K562 (cell line): ENCODE measurements at regions not wholly inside any gene's neighbourhood (a gene's known extent, or its start where the extent isn't known, plus 50 kb on each side); places are given as distances from the start of the nearest gene placed in this dataset.

Source experiments
- ATF7 ChIP-seq: fragments of 450-650 bp; IDR thresholded peaks from 2 replicates; pipeline ENCODE4 v1.7.1; 2014; ENCODE audit warnings: mild to moderate bottlenecking, moderate library complexity
- CBFB ChIP-seq: sonication (generic); formaldehyde crosslinking; IDR thresholded peaks from 2 replicates; pipeline ENCODE4 v1.4.0; 2020; ENCODE audit warnings: mild to moderate bottlenecking, missing genetic modification reagents
- MEF2D ChIP-seq: conservative IDR thresholded peaks from 2 replicates; pipeline ENCODE4 v1.6.1; 2016; ENCODE audit warnings: low read depth, missing genetic modification characterization, missing compliant biosample characterization
- XRCC3 ChIP-seq: fragments of 450-650 bp; IDR thresholded peaks from 2 replicates; pipeline ENCODE4 v1.6.1; 2017; ENCODE audit warnings: mild to moderate bottlenecking, moderate library complexity
- ZBTB26 ChIP-seq: fragments of 450-650 bp; formaldehyde crosslinking; IDR thresholded peaks from 2 replicates; pipeline ENCODE4 v1.4.0; 2022; ENCODE audit warnings: missing genetic modification characterization
- ZNF407 ChIP-seq: fragments of 450-650 bp; IDR thresholded peaks from 2 replicates; pipeline ENCODE4 v1.6.1; 2016; ENCODE audit warnings: low read depth
- ZNF41 ChIP-seq: fragments of 250-450 bp; sonication (Bioruptor Pico); conservative IDR thresholded peaks from 2 replicates; pipeline ENCODE4 v1.4.0; 2020; ENCODE audit warnings: mild to moderate bottlenecking
- ZNF589 ChIP-seq: fragments of 200-800 bp; sonication (Bioruptor generic); IDR thresholded peaks from 2 replicates; pipeline ENCODE4 v1.6.1; 2016; ENCODE audit warnings: low read depth, missing genetic modification characterization, missing compliant biosample characterization
- TF ChIP-seq, protein P1 (sequence below): fragments of 450-650 bp; IDR thresholded peaks from 2 replicates; pipeline ENCODE4 v1.6.1; 2016

DNA sequence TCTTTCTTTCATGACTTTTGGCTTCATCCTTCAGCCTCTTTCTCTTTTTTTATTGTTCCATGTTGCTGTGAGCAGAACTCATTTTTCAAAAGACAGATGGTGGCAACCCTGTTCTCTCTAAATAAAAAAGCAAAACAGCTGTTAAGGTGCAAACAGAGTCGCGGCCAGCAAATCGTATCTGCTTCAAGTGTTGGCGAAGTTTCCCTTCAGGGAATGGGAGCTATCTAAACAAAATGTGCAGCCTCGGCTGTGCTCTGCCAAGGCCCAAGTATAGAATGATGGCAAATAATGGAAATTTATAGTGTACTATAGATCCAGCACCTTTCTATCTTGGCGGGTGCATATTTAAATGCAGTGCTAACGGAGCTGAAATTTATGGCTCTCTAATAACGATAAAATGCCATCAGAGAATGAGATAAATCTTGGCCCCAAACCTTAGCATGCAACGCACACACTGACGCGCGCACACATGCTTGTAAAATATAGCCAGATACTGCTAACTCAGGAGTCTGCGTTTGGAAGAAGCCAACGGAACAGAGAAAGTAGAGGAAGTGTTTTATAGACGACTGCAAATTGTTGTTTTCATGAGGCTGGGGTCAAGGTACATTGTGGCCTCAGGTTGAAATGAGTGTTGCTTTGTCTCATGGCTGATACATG lies 315.5 kb upstream of the RBFOX1 start (continued):
- TF ChIP-seq ZNF407 = no peak
- no peak for TF ChIP-seq CBFB
- TF ChIP-seq MEF2D (tag) = no peak
- no peak for TF ChIP-seq ZBTB26
- TF ChIP-seq, protein P1, sequence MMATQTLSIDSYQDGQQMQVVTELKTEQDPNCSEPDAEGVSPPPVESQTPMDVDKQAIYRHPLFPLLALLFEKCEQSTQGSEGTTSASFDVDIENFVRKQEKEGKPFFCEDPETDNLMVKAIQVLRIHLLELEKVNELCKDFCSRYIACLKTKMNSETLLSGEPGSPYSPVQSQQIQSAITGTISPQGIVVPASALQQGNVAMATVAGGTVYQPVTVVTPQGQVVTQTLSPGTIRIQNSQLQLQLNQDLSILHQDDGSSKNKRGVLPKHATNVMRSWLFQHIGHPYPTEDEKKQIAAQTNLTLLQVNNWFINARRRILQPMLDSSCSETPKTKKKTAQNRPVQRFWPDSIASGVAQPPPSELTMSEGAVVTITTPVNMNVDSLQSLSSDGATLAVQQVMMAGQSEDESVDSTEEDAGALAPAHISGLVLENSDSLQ = no peak
- no peak for TF ChIP-seq ZNF41 (CRISPR knock-in tag)
- TF ChIP-seq ATF7 = no peak
- no peak for TF ChIP-seq ZNF589 (CRISPR knock-in tag)
- TF ChIP-seq XRCC3 = no peak
